ENCODE measurements at regions not wholly inside any gene's neighbourhood (a gene's known extent, or its start where the extent isn't known, plus 50 kb on each side); places are given as distances from the start of the nearest gene placed in this dataset.

DNA sequence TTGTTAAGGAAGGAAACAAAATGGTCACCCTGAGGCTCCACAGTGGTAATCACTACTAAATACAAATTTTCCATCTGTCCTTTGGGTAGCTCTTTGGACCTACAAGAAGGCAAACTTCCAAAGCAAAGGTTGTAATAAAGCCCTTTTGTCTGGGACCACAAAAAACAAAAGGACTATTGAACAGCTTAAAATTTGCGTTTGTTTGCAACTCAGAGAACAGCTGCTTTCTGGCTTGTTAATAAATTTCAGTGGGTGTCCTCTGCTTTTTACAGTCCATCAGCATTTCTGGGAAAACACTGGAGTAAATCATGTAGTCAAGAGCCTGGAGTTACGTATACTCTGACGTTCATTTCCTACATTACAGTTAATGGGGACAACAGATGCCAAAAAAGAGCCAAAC is 439.7 kb upstream of the DIAPH2 start:
- TF ChIP-seq, protein P1, sequence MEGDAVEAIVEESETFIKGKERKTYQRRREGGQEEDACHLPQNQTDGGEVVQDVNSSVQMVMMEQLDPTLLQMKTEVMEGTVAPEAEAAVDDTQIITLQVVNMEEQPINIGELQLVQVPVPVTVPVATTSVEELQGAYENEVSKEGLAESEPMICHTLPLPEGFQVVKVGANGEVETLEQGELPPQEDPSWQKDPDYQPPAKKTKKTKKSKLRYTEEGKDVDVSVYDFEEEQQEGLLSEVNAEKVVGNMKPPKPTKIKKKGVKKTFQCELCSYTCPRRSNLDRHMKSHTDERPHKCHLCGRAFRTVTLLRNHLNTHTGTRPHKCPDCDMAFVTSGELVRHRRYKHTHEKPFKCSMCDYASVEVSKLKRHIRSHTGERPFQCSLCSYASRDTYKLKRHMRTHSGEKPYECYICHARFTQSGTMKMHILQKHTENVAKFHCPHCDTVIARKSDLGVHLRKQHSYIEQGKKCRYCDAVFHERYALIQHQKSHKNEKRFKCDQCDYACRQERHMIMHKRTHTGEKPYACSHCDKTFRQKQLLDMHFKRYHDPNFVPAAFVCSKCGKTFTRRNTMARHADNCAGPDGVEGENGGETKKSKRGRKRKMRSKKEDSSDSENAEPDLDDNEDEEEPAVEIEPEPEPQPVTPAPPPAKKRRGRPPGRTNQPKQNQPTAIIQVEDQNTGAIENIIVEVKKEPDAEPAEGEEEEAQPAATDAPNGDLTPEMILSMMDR (IDR thresholded peaks at IDR 0.05; ENCODE audit: low read depth, low read length, missing control alignments): no peak
- no peak overlapping the region for H3K4me3 ChIP-seq (ENCODE audit: low read depth, low read length)
- DNase-seq (ENCODE audit: low read depth): no peak

DNA sequence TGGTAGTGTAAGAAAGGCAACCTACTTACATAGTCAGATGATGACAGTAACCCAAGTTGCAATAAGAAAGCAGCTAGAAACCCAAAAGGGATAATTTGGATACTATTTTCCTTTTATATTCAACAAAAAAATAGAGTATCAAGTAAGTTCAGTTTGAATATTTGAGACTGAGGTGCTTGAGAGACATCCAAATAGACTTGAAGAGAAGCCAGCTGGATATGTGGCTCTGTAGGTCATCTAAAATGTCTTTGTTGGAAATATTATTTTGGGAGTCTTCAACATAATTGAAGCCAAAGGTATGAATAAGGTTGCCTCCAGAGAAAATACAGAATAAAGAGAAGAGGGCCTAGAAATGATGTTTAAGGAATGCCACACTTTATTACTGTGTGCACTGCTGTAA is 438.2 kb upstream of the DIAPH2 start:
- TF ChIP-seq, protein P1 (IDR thresholded peaks at IDR 0.05; ENCODE audit: low read depth, low read length, missing control alignments): no peak
- DNase-seq (ENCODE audit: low read depth): no peak
- H3K4me3 ChIP-seq (ENCODE audit: low read depth, low read length): no peak overlapping the region

Measured in GM12864 (cell line).